NCI-H128 (cell line): ENCODE measurements at regions not wholly inside any gene's neighbourhood (a gene's known extent, or its start where the extent isn't known, plus 50 kb on each side); places are given as distances from the start of the nearest gene placed in this dataset.

Experiments used
- DNase-seq: peaks from one replicate; lab custom pipeline; 2025; ENCODE audit not compliant: unreplicated experiment; lab: John Stamatoyannopoulos, UW

DNA sequence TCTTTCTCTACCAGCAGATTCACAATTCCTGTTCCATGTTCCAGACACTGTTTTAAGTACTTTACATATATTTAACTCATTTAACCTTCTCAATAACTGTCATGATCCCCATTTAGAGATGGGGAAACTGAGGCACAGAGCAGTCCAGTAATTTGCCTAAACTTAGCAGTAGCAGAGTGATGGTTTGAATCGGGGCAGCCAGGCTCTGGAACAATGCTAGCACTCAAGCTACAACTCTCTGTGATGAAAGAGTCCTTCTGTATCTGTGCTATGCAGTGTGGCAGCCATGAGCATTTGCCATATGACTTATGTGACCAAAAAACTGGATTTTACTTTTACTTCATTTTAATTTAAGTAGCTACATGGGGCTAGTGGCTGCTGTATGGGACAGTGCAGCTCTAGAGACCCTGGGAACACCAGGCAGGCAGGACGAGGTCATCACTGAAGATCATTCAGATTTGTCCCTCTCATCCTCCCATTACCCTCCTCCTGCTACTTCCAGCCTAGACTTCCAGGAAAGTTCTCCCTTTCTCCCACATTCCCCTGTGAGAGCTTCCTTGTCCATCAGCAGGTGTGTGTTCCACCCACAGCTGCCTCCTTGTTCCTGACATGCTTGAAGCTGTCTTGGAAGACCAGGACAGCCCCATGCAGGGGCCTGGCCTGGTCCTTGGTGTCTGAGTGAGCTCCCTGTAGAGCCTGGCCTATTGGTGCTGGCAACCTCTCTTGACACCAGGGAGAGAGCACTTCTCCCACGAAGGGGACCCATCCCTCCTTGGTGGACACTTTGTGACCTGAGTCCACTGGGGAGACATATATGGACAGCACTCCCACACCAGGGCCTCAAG lies 157.0 kb downstream of the MRPL14 start:
- no peak for DNase-seq

GRCh38 chr6:43969158-43969981 lies 157.9 kb downstream of the MRPL14 start:
- no peak for DNase-seq

GRCh38 chr6:43968110-43968965 lies 158.9 kb downstream of the MRPL14 start:
- no peak for DNase-seq

DNA sequence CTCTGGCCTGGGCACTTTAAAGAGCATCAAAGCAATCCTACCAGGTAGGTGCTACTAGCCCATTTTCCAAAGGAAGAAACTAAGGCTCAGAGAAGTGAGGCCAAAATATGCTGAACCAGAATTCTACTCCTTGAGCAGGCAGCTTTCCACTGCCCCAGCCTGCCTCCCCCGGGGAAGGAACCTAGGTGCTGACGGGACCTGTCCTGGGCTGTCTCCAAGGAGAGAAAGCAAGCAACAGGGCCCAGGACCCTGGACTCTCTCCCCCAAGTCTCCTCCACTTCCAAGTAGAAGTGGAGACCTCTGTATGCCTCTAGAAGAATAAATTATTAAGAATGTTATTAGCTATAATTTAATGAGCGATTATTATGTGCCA lies 159.5 kb downstream of the MRPL14 start:
- DNase-seq, result no peak

DNA sequence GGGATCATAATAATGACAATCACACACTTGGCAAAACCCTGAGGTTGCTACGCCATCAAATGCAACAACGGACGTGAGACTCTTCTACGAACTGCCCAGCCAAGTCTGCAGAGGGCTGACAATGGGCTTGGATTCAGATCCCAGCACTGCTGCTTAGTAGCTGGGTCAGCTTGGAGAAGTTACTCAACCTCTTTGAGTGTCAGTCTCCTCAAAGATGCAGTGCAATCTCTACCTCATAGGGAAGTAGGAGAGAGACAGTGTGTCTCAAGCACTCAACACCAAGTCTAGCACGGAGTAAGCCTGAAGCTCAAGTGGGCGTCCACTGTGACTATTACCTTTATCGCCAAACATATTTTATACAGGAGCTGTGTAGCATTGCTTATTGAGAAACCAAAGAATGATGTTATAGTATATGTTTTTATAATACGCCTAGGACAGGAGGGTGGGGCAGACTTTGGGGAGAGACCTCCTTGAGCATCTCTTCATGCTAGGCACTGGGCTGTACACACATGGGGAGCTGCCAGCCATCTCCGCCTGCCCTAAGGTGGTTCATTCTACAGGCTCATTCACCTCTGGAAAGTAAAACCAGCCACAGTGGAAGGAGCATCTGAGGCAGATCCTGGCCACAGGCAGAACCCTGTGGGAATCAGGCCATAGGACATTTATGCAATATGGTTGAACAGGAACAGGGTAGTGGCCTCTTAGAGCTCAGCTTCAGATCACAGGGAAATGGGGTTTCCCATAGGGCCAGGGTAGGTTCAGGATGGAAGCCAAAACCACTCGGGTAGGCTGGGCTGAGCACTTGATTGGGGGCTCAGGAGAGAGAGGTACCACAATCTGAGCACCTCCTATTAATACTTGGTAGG lies 160.2 kb downstream of the MRPL14 start:
- DNase-seq, result no peak

DNA sequence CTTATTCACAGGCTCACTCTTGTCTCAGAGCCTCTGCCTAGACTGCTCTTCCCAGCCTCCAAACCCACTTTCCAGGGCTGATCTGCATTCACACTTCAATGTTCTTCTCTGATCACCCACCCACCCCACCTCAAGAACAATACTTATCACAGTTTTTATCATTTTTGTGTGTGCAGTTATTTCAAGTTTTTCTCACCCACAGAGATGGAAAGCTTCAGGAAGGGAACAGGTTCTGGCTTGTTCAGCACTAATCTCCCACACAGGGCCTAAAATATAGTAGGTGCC lies 160.9 kb downstream of the MRPL14 start:
- DNase-seq, result no peak

DNA sequence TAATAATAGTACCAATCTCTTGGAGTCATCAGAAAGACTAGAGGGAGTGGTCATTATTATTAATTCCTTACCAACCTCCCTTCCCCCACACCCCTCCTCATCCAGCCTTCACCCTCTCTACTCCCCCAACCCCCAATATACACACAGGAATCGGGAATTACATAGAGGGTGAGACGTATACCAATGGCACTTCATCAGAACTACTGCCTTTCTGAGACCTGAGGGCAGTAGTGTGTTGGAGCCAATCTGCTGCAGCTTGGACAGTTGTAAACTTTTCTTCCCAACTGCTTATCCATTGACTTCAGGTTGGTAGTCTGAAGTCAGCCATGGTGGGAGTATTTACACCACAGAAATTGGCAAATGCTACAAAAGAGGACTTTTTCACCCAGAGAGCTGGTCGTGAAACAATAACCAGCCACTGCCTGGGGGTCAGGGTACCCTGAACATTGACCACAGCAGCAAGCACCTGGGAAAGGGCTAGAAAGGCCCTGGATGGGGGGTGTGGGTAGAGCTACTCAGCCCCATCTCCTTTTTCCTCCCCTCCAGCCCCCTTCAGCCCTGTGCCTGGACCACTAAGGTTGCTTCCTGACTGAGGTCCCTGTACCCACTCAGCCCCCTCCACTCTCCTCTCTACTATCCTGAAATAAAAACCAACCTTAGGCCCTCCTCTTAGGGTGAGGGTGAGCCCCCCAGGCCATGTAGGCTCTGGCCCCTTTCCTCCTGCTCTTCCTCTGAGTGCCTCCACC lies 161.5 kb downstream of the MRPL14 start:
- DNase-seq, result no peak

GRCh38 chr6:43964659-43965570 lies 162.3 kb downstream of the MRPL14 start:
- DNase-seq, result no peak

DNA sequence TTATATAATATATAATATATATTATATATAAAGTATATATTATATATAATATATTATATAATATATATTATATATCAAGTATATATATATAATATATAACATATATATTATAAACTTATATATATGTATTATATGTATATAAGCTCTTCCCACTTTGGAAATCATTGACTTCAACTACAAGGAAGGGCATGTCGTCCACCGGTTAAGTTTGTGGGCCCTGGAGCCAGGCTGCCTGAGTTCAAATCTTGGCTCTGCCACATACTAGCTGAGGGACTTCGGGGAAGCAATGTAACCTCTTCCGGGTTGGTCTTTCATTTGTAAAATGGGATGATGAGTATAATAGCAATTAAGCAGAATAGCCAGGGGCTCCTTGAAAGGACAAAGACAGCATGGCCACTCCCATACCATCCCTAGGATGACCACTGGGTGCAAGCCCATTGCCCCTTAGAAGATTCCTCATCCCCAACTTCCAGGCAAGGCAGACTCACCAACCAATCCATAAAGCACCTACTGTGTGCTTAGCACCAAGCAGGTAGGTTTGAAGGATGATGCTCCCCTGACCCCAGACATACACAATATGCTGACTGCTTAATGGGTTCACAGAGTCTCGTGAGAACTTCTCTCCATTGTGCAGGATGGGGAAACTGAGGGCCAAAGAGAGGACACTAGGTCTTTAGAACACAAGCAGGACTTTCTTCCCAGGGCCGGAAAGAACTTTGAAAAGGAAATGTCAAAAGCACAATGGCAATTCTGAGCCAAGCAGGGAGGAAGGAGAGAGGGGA lies 163.2 kb downstream of the MRPL14 start:
- DNase-seq, result no peak

DNA sequence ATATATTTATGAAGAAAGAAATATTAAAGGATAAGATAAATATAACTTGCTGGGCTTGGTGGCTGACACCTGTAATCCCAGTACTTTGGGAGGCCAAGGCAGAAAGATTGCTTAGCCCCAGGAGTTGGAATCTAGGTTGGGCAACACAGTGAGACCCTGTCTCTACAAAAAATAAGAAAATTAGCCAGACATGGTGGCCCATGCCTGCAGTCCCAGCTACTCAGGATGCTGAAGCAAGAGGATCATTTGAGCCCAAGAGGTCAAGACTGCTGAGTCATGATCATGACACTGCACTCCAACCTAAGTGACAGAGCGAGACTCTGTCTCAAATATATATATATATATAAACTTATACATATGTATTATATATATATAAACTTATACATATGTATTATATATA lies 164.0 kb downstream of the MRPL14 start:
- no peak for DNase-seq

GRCh38 chr6:43962458-43962857 lies 164.8 kb downstream of the MRPL14 start:
- no peak for DNase-seq

DNA sequence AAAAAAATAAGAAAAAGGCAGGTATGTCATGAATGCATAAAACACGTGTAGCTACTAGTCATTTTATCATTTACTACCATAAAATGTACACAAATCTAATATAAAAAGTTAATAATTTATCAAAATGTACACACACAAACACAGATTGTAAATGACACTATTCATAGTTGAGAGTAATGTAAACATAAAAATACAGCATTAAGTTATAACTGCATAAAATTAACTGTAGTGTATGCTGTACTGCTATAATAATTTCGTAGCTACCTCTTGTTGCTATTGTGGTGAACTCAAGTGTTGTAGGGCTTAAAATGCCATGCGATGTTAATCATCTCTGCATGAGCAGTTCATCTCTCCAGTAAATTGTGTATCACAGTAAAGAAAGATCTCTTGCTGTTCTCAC lies 170.0 kb downstream of the MRPL14 start:
- DNase-seq, result no peak

GRCh38 chr6:43956478-43956877 lies 170.8 kb downstream of the MRPL14 start:
- no peak for DNase-seq

DNA sequence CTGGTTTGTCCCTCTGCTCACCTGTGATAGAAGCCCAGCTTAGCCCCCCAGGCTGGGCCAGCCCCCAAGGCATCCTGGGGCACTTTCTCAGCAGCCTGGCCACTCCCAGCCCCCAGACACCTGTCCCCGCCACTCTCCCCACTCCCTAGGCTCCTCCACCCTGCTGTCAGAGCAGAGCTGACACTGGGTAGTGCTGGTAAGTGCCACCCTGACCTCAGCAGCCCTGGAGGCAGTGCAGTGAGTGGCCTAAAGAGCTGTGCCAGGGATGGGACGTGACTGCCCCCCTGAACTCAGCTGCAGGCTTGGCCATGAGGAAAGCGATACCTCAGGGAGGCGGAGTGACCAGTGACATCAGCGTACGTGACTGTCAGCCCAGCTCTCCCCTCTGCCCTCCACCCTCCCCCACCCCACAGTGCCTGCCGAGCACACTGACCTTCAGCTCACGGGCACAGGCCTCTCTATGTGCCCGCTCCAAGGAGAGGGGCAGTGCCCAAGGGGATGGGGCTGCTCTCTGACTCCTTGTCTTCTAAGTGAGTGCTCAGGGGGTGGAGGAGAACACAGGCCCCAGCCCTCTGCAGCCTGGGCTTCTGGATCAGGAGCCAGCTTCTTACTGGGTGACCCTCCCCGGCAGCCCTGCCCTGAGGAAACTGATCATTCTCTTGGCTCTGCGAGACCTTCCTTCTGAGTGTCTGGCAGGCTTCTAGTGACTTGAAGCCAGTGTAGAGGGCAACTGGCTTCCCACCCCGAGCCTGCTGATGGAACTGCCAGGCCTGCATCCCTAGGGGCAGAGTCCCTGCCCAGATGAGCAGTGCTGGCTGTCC lies 172.7 kb downstream of the MRPL14 start:
- DNase-seq, result no peak

GRCh38 chr6:43953794-43954310 lies 173.4 kb downstream of the MRPL14 start:
- DNase-seq, result no peak

GRCh38 chr6:43953256-43953655 lies 174.0 kb downstream of the MRPL14 start:
- DNase-seq, result no peak

DNA sequence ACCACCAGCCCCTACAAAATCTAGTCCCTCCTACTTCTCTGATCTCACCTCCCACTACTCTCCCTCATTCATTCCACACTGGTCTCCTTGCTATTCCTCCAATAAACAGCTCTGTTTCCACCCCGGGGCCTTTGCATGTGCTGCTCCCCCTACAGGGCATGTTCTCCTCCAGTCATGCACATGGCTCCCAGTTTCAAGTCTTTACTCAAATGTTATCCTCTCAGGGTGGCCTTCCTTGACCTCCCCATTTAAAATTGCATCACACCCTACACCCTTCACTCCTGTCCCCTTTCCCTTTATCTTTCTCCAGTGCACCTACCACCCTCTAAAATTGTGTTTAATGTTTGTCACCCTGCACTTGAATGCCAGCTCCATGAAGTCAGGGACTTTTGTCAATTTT lies 174.5 kb downstream of the MRPL14 start:
- DNase-seq, result no peak
